HEK293 (cell line): ENCODE measurements at regions not wholly inside any gene's neighbourhood (a gene's known extent, or its start where the extent isn't known, plus 50 kb on each side); places are given as distances from the start of the nearest gene placed in this dataset.

Experiments
- CTCF ChIA-PET: fragments of 350-600 bp; formaldehyde crosslinking; extraction: SDS; loops from one replicate; lab custom pipeline; 2021; ENCODE audit warnings: antibody characterized with exemption; lab: Yijun Ruan, JAX
- POLR2A ChIA-PET: fragments of 300-600 bp; formaldehyde crosslinking; extraction: SDS; loops from one replicate; lab custom pipeline; 2020; ENCODE audit warnings: antibody characterized with exemption, inconsistent platforms; lab: Yijun Ruan, JAX
- H3K27ac ChIP-seq: fragments of 200-500 bp; sonication (Bioruptor generic); 2 replicates; pipeline ENCODE4 v1.5.1; 2014; ENCODE audit warnings: low read depth, low read length, control low read depth, inconsistent platforms; ENCODE audit errors: extremely low read depth
- H3K36me3 ChIP-seq, 2 experiments: fragments of 200-500 bp in 1 of 2; sonication (Bioruptor generic) in 1 of 2; 1 replicate in 1 of 2; 2 replicates in 1 of 2; pipeline ENCODE4 v1.5.1; 2014 to 2017; ENCODE audit warnings: inconsistent platforms in 2 of 2, low read length in 2 of 2; ENCODE audit not compliant: control insufficient read depth in 2 of 2, insufficient read depth in 1 of 2
- H3K4me1 ChIP-seq: fragments of 200-500 bp; sonication (Bioruptor generic); 2 replicates; pipeline ENCODE4 v1.5.1; 2014; ENCODE audit warnings: mild to moderate bottlenecking, low read length, inconsistent platforms; ENCODE audit not compliant: control insufficient read depth, insufficient read depth
- H3K4me3 ChIP-seq: 2 replicates; pipeline ENCODE4 v1.5.1; 2011; ENCODE audit warnings: low read depth, mild to moderate bottlenecking, control low read depth, low read length, moderate library complexity
- H3K9me3 ChIP-seq: fragments of 200-500 bp; sonication (Bioruptor generic); 2 replicates; pipeline ENCODE4 v1.5.1; 2014; ENCODE audit warnings: low read depth, low read length, inconsistent platforms; ENCODE audit not compliant: control insufficient read depth, insufficient read depth
- BCL11B ChIP-seq: fragments of 450-650 bp; formaldehyde crosslinking; IDR thresholded peaks from 2 replicates; pipeline ENCODE4 v1.5.1; 2016; ENCODE audit warnings: low read depth, missing biosample characterization, missing genetic modification characterization
- GFI1B ChIP-seq: fragments of 450-650 bp; formaldehyde crosslinking; IDR thresholded peaks from 2 replicates; pipeline ENCODE4 v1.5.1; 2016; ENCODE audit warnings: missing biosample characterization, missing genetic modification characterization
- HOXA7 ChIP-seq: sonication (generic); formaldehyde crosslinking; IDR thresholded peaks from 2 replicates; pipeline ENCODE4 v1.8.1; 2022; ENCODE audit warnings: missing genetic modification reagents, borderline replicate concordance
- KLF7 ChIP-seq: fragments of 450-650 bp; formaldehyde crosslinking; IDR thresholded peaks from 2 replicates; pipeline ENCODE4 v1.5.1; 2016; ENCODE audit warnings: missing biosample characterization, missing genetic modification characterization, borderline replicate concordance
- OSR2 ChIP-seq: fragments of 450-650 bp; formaldehyde crosslinking; IDR thresholded peaks from 2 replicates; pipeline ENCODE4 v1.5.1; 2016; ENCODE audit warnings: missing biosample characterization, missing genetic modification characterization
- TRIM28 ChIP-seq: IDR thresholded peaks from 2 replicates; pipeline ENCODE4 v1.6.1; 2011; ENCODE audit warnings: low read length, control low read depth, borderline replicate concordance
- WT1 ChIP-seq: fragments of 450-650 bp; formaldehyde crosslinking; IDR thresholded peaks from 2 replicates; pipeline ENCODE4 v1.5.1; 2016; ENCODE audit warnings: missing biosample characterization, missing genetic modification characterization
- ZBTB8A ChIP-seq: fragments of 450-650 bp; formaldehyde crosslinking; IDR thresholded peaks from 2 replicates; pipeline ENCODE4 v1.5.1; 2016; ENCODE audit warnings: missing biosample characterization, missing genetic modification characterization
- ZFP41 ChIP-seq: fragments of 450-650 bp; formaldehyde crosslinking; IDR thresholded peaks from 2 replicates; pipeline ENCODE4 v1.5.1; 2016; ENCODE audit warnings: missing biosample characterization, missing genetic modification characterization, borderline replicate concordance
- ZNF114 ChIP-seq: fragments of 450-650 bp; formaldehyde crosslinking; IDR thresholded peaks from 2 replicates; pipeline ENCODE4 v1.5.0; 2017; ENCODE audit warnings: missing biosample characterization, missing genetic modification characterization
- ZNF133 ChIP-seq: fragments of 450-650 bp; formaldehyde crosslinking; IDR thresholded peaks from 2 replicates; pipeline ENCODE4 v1.5.1; 2016; ENCODE audit warnings: missing biosample characterization, missing genetic modification characterization
- ZNF175 ChIP-seq: fragments of 450-650 bp; formaldehyde crosslinking; IDR thresholded peaks from 2 replicates; pipeline ENCODE4 v1.5.1; 2016; ENCODE audit warnings: missing biosample characterization, missing genetic modification characterization
- ZNF211 ChIP-seq: fragments of 450-650 bp; formaldehyde crosslinking; IDR thresholded peaks from 2 replicates; pipeline ENCODE4 v1.5.1; 2016; ENCODE audit warnings: low read depth, missing biosample characterization, missing genetic modification characterization
- ZNF561 ChIP-seq: fragments of 450-650 bp; IDR thresholded peaks from 2 replicates; pipeline ENCODE4 v1.5.1; 2018; ENCODE audit warnings: missing biosample characterization, missing genetic modification characterization, borderline replicate concordance
- ZNF600 ChIP-seq: fragments of 450-650 bp; formaldehyde crosslinking; IDR thresholded peaks from 2 replicates; pipeline ENCODE4 v1.5.1; 2016; ENCODE audit warnings: missing biosample characterization, missing genetic modification characterization
- ZNF624 ChIP-seq: fragments of 450-650 bp; formaldehyde crosslinking; IDR thresholded peaks from 2 replicates; pipeline ENCODE4 v1.5.1; 2017; ENCODE audit warnings: missing biosample characterization, missing genetic modification characterization
- ZNF660 ChIP-seq: fragments of 450-650 bp; IDR thresholded peaks from 2 replicates; pipeline ENCODE4 v1.5.1; 2018; ENCODE audit warnings: missing biosample characterization, mild to moderate bottlenecking, missing genetic modification characterization
- ZNF664 ChIP-seq: fragments of 450-650 bp; formaldehyde crosslinking; IDR thresholded peaks from 2 replicates; pipeline ENCODE4 v1.5.1; 2016; ENCODE audit warnings: missing biosample characterization, missing genetic modification characterization
- ZNF843 ChIP-seq: fragments of 450-650 bp; formaldehyde crosslinking; IDR thresholded peaks from 2 replicates; pipeline ENCODE4 v1.5.1; 2016; ENCODE audit warnings: missing biosample characterization, missing genetic modification characterization
- ZXDB ChIP-seq: fragments of 450-650 bp; formaldehyde crosslinking; IDR thresholded peaks from 2 replicates; pipeline ENCODE4 v1.5.1; 2016; ENCODE audit warnings: missing biosample characterization, missing genetic modification characterization
- TF ChIP-seq, protein P1 (sequence below): fragments of 450-650 bp; IDR thresholded peaks from 2 replicates; pipeline ENCODE4 v1.5.1; 2018; ENCODE audit warnings: missing biosample characterization, missing genetic modification characterization
- TF ChIP-seq, protein P2 (sequence below): fragments of 450-650 bp; formaldehyde crosslinking; IDR thresholded peaks from 2 replicates; pipeline ENCODE4 v1.5.1; 2017; ENCODE audit warnings: missing biosample characterization, missing genetic modification characterization
- TF ChIP-seq, protein P3 (sequence below): fragments of 450-650 bp; formaldehyde crosslinking; IDR thresholded peaks from 2 replicates; pipeline ENCODE4 v1.5.1; 2016; ENCODE audit warnings: missing biosample characterization, missing genetic modification characterization
- TF ChIP-seq, protein P4 (sequence below): fragments of 450-650 bp; IDR thresholded peaks from 2 replicates; pipeline ENCODE4 v1.5.1; 2018; ENCODE audit warnings: missing biosample characterization, mild to moderate bottlenecking, missing genetic modification characterization
- TF ChIP-seq, protein P5 (sequence below): fragments of 450-650 bp; formaldehyde crosslinking; IDR thresholded peaks from 2 replicates; pipeline ENCODE4 v1.5.1; 2017; ENCODE audit warnings: missing biosample characterization, missing genetic modification characterization
- TF ChIP-seq, protein P6 (sequence below): fragments of 450-650 bp; formaldehyde crosslinking; IDR thresholded peaks from 2 replicates; pipeline ENCODE4 v1.5.1; 2016; ENCODE audit warnings: missing biosample characterization, missing genetic modification characterization

DNA sequence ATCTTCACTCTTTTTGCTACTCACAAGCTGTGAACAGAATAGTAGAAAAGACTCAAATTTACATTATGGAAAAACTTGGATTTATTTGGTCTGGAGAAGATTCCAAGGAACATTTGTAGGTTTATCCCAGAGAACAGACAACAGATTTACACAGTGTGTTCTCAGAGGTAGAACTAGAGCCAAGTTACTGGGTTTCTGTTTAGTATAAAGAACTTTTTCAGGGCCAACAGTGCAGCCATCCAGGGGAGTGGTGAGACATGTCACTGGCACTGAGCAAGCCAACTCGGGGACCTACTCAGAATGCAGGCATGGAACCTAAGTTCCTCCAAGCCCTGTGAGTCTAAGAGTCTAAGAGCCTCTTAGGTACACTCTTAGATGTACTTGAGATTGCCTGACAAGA is 142.6 kb downstream of the OMA1 start:
- Histone ChIP-seq H3K4me3 (no peak overlapping the region), H3K36me3 (no peaks in the 10 kb centered on the region), H3K27ac (no peak overlapping the region), H3K9me3 (no peaks in the 10 kb centered on the region), H3K4me1 (no peaks in the 10 kb centered on the region)
- POLR2A ChIA-PET: no interaction called here
- CTCF ChIA-PET: no interaction called here
- no peak for TF ChIP-seq ZNF211
- no peak for TF ChIP-seq ZNF133 (tag by site-specific recombination)
- TF ChIP-seq WT1 (tag by site-specific recombination): no peak
- TF ChIP-seq, protein P1, sequence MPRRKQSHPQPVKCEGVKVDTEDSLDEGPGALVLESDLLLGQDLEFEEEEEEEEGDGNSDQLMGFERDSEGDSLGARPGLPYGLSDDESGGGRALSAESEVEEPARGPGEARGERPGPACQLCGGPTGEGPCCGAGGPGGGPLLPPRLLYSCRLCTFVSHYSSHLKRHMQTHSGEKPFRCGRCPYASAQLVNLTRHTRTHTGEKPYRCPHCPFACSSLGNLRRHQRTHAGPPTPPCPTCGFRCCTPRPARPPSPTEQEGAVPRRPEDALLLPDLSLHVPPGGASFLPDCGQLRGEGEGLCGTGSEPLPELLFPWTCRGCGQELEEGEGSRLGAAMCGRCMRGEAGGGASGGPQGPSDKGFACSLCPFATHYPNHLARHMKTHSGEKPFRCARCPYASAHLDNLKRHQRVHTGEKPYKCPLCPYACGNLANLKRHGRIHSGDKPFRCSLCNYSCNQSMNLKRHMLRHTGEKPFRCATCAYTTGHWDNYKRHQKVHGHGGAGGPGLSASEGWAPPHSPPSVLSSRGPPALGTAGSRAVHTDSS: no peak
- no peak for TF ChIP-seq ZFP41 (tag by site-specific recombination)
- no peak for TF ChIP-seq ZXDB
- TF ChIP-seq ZBTB8A (tag by site-specific recombination): no peak
- TF ChIP-seq, protein P2, sequence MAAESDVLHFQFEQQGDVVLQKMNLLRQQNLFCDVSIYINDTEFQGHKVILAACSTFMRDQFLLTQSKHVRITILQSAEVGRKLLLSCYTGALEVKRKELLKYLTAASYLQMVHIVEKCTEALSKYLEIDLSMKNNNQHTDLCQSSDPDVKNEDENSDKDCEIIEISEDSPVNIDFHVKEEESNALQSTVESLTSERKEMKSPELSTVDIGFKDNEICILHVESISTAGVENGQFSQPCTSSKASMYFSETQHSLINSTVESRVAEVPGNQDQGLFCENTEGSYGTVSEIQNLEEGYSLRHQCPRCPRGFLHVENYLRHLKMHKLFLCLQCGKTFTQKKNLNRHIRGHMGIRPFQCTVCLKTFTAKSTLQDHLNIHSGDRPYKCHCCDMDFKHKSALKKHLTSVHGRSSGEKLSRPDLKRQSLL (tag by site-specific recombination): no peak
- no peak for TF ChIP-seq ZNF664 (tag by site-specific recombination)
- no peak for TF ChIP-seq ZNF660 (tag by site-specific recombination)
- TF ChIP-seq, protein P3, sequence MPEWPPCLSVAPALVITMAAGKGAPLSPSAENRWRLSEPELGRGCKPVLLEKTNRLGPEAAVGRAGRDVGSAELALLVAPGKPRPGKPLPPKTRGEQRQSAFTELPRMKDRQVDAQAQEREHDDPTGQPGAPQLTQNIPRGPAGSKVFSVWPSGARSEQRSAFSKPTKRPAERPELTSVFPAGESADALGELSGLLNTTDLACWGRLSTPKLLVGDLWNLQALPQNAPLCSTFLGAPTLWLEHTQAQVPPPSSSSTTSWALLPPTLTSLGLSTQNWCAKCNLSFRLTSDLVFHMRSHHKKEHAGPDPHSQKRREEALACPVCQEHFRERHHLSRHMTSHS (tag by site-specific recombination): no peak
- no peak for TF ChIP-seq GFI1B (tag by site-specific recombination)
- TF ChIP-seq, protein P4, sequence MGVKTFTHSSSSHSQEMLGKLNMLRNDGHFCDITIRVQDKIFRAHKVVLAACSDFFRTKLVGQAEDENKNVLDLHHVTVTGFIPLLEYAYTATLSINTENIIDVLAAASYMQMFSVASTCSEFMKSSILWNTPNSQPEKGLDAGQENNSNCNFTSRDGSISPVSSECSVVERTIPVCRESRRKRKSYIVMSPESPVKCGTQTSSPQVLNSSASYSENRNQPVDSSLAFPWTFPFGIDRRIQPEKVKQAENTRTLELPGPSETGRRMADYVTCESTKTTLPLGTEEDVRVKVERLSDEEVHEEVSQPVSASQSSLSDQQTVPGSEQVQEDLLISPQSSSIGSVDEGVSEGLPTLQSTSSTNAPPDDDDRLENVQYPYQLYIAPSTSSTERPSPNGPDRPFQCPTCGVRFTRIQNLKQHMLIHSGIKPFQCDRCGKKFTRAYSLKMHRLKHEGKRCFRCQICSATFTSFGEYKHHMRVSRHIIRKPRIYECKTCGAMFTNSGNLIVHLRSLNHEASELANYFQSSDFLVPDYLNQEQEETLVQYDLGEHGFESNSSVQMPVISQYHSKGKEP (tag by site-specific recombination): no peak
- no peak for TF ChIP-seq ZNF561 (tag by site-specific recombination)
- no peak for TF ChIP-seq TRIM28

DNA sequence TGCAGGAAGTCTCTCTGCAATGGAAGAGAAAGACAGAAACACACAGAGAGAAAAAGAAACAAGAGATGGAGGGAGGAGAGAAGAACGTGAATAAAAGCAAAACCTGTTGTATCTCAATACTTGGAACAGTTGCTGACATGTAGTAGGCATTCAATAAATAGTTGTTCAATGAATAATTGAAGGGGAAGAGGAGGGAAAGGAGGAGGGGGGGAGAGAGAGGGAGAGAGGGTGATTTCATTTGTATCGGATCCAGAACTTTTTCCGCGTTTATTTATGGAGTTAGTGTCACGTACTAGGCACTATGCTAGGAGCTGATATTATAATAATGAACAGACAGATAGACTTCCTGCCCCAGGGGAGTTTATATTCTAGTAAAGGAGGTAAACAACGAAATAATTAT is 144.1 kb downstream of the OMA1 start:
- CTCF ChIA-PET: no interaction called here

More for the DNA sequence above, 144.1 kb downstream of the OMA1 start:
- H3K27ac ChIP-seq: no peak overlapping the region
- no peak overlapping the region for H3K4me3 ChIP-seq
- no peaks in the 10 kb centered on the region for H3K9me3 ChIP-seq
- POLR2A ChIA-PET: no interaction called here
- TF ChIP-seq ZNF600 (tag by site-specific recombination): no peak
- TF ChIP-seq ZNF843: no peak
- TF ChIP-seq KLF7 (tag by site-specific recombination): no peak
- TF ChIP-seq BCL11B: no peak
- no peak for TF ChIP-seq ZNF175 (tag by site-specific recombination)
- TF ChIP-seq HOXA7: no peak
- TF ChIP-seq, protein P5, sequence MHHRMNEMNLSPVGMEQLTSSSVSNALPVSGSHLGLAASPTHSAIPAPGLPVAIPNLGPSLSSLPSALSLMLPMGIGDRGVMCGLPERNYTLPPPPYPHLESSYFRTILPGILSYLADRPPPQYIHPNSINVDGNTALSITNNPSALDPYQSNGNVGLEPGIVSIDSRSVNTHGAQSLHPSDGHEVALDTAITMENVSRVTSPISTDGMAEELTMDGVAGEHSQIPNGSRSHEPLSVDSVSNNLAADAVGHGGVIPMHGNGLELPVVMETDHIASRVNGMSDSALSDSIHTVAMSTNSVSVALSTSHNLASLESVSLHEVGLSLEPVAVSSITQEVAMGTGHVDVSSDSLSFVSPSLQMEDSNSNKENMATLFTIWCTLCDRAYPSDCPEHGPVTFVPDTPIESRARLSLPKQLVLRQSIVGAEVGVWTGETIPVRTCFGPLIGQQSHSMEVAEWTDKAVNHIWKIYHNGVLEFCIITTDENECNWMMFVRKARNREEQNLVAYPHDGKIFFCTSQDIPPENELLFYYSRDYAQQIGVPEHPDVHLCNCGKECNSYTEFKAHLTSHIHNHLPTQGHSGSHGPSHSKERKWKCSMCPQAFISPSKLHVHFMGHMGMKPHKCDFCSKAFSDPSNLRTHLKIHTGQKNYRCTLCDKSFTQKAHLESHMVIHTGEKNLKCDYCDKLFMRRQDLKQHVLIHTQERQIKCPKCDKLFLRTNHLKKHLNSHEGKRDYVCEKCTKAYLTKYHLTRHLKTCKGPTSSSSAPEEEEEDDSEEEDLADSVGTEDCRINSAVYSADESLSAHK (tag by site-specific recombination): no peak
- no peak for TF ChIP-seq OSR2 (tag by site-specific recombination)
- TF ChIP-seq ZNF624 (tag by site-specific recombination): no peak
- TF ChIP-seq, protein P6, sequence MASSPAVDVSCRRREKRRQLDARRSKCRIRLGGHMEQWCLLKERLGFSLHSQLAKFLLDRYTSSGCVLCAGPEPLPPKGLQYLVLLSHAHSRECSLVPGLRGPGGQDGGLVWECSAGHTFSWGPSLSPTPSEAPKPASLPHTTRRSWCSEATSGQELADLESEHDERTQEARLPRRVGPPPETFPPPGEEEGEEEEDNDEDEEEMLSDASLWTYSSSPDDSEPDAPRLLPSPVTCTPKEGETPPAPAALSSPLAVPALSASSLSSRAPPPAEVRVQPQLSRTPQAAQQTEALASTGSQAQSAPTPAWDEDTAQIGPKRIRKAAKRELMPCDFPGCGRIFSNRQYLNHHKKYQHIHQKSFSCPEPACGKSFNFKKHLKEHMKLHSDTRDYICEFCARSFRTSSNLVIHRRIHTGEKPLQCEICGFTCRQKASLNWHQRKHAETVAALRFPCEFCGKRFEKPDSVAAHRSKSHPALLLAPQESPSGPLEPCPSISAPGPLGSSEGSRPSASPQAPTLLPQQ (tag by site-specific recombination): no peak
- TF ChIP-seq ZNF114 (tag by site-specific recombination): no peak
- H3K4me1 ChIP-seq: no peaks in the 10 kb centered on the region
- no peaks in the 10 kb centered on the region for H3K36me3 ChIP-seq
